HG02938 (cell line): ENCODE measurements at regions not wholly inside any gene's neighbourhood (a gene's known extent, or its start where the extent isn't known, plus 50 kb on each side); places are given as distances from the start of the nearest gene placed in this dataset.
"Not testable (repeated sequence)": the region's sequence is repeated elsewhere in the genome, so short reads cannot be mapped to it uniquely, and the experiment has no call there.

Experiments
- ATAC-seq: cut with Tn5 transposase; IDR thresholded peaks from one replicate; pipeline ENCODE4 v1.9.1; 2021; ENCODE audit warnings: mild to moderate bottlenecking, moderate library complexity; ENCODE audit not compliant: unreplicated experiment

- ATAC-seq: no peak
Observed at GRCh38 chr14:86943391-86944365, 1049.3 kb downstream of the GALC start.

- ATAC-seq: no peak
Observed at GRCh38 chr14:86942936-86943335, 1050.0 kb downstream of the GALC start.

- no peak for ATAC-seq
Observed at GRCh38 chr14:86940106-86940505, 1052.9 kb downstream of the GALC start.

- ATAC-seq: no peak
Observed at GRCh38 chr14:86938320-86938719, 1054.7 kb downstream of the GALC start.

- no peak for ATAC-seq
Observed at GRCh38 chr14:86936556-86936955, 1056.4 kb downstream of the GALC start.

- ATAC-seq: no peak
Observed at GRCh38 chr14:86935241-86935885, 1057.6 kb downstream of the GALC start.

GRCh38 chr14:86933958-86934595 is 1058.9 kb downstream of the GALC start:
- no peak for ATAC-seq

- ATAC-seq: no peak
Observed at GRCh38 chr14:86933460-86933859, 1059.5 kb downstream of the GALC start.

- ATAC-seq: no peak
Observed at GRCh38 chr14:86915406-86915805, 1077.6 kb downstream of the GALC start.

- no peak for ATAC-seq
Observed at GRCh38 chr14:86912709-86913108, 1080.3 kb downstream of the GALC start.

- ATAC-seq: no peak
Observed at GRCh38 chr14:86911486-86911885, 1081.5 kb downstream of the GALC start.

GRCh38 chr14:86905386-86905926 is 1087.5 kb downstream of the GALC start:
- ATAC-seq: not testable (repeated sequence)

GRCh38 chr14:86902176-86902950 is 1090.6 kb downstream of the GALC start:
- ATAC-seq: no peak

GRCh38 chr14:86897704-86898513 is 1095.1 kb downstream of the GALC start:
- no peak for ATAC-seq

- ATAC-seq: no peak
Observed at GRCh38 chr14:86897224-86897623, 1095.8 kb downstream of the GALC start.

- no peak for ATAC-seq
Observed at GRCh38 chr14:86896701-86897100, 1096.3 kb downstream of the GALC start.

GRCh38 chr14:86892152-86892956 is 1100.6 kb downstream of the GALC start:
- no peak for ATAC-seq

GRCh38 chr14:86885280-86885679 is 1107.7 kb downstream of the GALC start:
- no peak for ATAC-seq

GRCh38 chr14:86884498-86884897 is 1108.5 kb downstream of the GALC start:
- no peak for ATAC-seq
